ENCODE measurements at regions not wholly inside any gene's neighbourhood (a gene's known extent, or its start where the extent isn't known, plus 50 kb on each side); places are given as distances from the start of the nearest gene placed in this dataset.

- in situ Hi-C loops (cut with HindIII; ENCODE audit: extremely low pct_ligation_motif_present, low pct_unique_long_range_greater_than_20kb), result no loop called here
- Histone ChIP-seq H3K36me3 (replicated peaks in 1 of 2; ENCODE audit: control insufficient read depth in 1 of 2, insufficient read depth in 2 of 2, low read length in 2 of 2) (no peaks in the 10 kb centered on the region), H3K27me3 (ENCODE audit: control insufficient read depth in 1 of 2, insufficient read depth in 2 of 2, low read length in 2 of 2) (no peaks in the 10 kb centered on the region), H3K4me2 (ENCODE audit: low read depth, low read length) (no peak overlapping the region), H2AFZ (ENCODE audit: low read length) (no peak overlapping the region), H3K79me2 (ENCODE audit: insufficient read depth, low read length) (no peaks in the 10 kb centered on the region), H3K9ac (ENCODE audit: insufficient read depth, low read depth, low read length) (no peak overlapping the region), H4K20me1 (ENCODE audit: insufficient read depth, low read length) (no peaks in the 10 kb centered on the region), H3K27ac (ENCODE audit: extremely low read length, insufficient read depth, low read length) (no peak overlapping the region), H3K4me3 (replicated peaks in 1 of 3; ENCODE audit: insufficient read depth in 1 of 3, low read depth in 2 of 3, low read length in 3 of 3) (no peak overlapping the region), H3K9me3 (ENCODE audit: low read length) (no peaks in the 10 kb centered on the region), H3K4me1 (ENCODE audit: insufficient read depth, low read length) (no peaks in the 10 kb centered on the region)
- no TSS peak for BruUV-seq (replicated peaks)
- no peak for ATAC-seq
- POLR2A ChIA-PET, result no interaction called here
- intact Hi-C loops (cut with micrococcal nuclease; ENCODE audit: unreplicated experiment), result no loop called here
- TF ChIP-seq MAFK (conservative IDR thresholded peaks at IDR 0.05 in 1 of 2, IDR thresholded peaks at IDR 0.05 in 1 of 2; ENCODE audit: low read length in 2 of 2) (peak; percentile 95 to 98), SOX5 (CRISPR knock-in tag; IDR thresholded peaks at IDR 0.05; ENCODE audit: borderline replicate concordance) (no peak), MAFF (IDR thresholded peaks at IDR 0.05; ENCODE audit: low read depth, low read length) (peak; percentile 96), KLF15 (CRISPR knock-in tag; IDR thresholded peaks at IDR 0.05; ENCODE audit: borderline replicate concordance) (no peak)
- no peak for FAIRE-seq
- no peak for DNase-seq (ENCODE audit: low spot score)
- CTCF ChIA-PET (ENCODE audit: low intra/inter-chr PET ratio, low total read pairs), result no interaction called here
These were observed 847.4 kb upstream of the GCFC2 start for GRCh38 chr2:76558157-76558556.

- DNase-seq (ENCODE audit: low spot score) (no peak), FAIRE-seq (no peak), ATAC-seq (no peak)
- Histone ChIP-seq H3K9me3 (ENCODE audit: low read length) (no peaks in the 10 kb centered on the region), H3K27ac (ENCODE audit: extremely low read length, insufficient read depth, low read length) (no peak overlapping the region), H3K36me3 (replicated peaks in 1 of 2; ENCODE audit: control insufficient read depth in 1 of 2, insufficient read depth in 2 of 2, low read length in 2 of 2) (no peaks in the 10 kb centered on the region), H3K4me1 (ENCODE audit: insufficient read depth, low read length) (no peaks in the 10 kb centered on the region), H3K79me2 (ENCODE audit: insufficient read depth, low read length) (no peaks in the 10 kb centered on the region), H3K9ac (ENCODE audit: insufficient read depth, low read depth, low read length) (no peak overlapping the region), H3K27me3 (ENCODE audit: control insufficient read depth in 1 of 2, insufficient read depth in 2 of 2, low read length in 2 of 2) (no peaks in the 10 kb centered on the region), H3K4me2 (ENCODE audit: low read depth, low read length) (no peak overlapping the region), H2AFZ (ENCODE audit: low read length) (no peak overlapping the region), H3K4me3 (replicated peaks in 1 of 3; ENCODE audit: insufficient read depth in 1 of 3, low read depth in 2 of 3, low read length in 3 of 3) (no peak overlapping the region), H4K20me1 (ENCODE audit: insufficient read depth, low read length) (no peaks in the 10 kb centered on the region)
- 0% methylated on average over 2 of the region's 2 CpGs for WGBS (ENCODE audit: low lambda C conversion rate)
- CTCF ChIA-PET (ENCODE audit: low intra/inter-chr PET ratio, low total read pairs), result no interaction called here
- POLR2A ChIA-PET, result no interaction called here
- in situ Hi-C loops (cut with HindIII; ENCODE audit: extremely low pct_ligation_motif_present, low pct_unique_long_range_greater_than_20kb) (no loop called here), intact Hi-C loops (cut with micrococcal nuclease; ENCODE audit: unreplicated experiment) (no loop called here)
- no TSS peak for BruUV-seq (replicated peaks)
- TF ChIP-seq FOXK1 (CRISPR knock-in tag; IDR thresholded peaks at IDR 0.05; ENCODE audit: borderline replicate concordance, low read depth) (no peak), ZFP41 (CRISPR knock-in tag; IDR thresholded peaks at IDR 0.05; ENCODE audit: borderline replicate concordance) (no peak), PBX2 (CRISPR knock-in tag; IDR thresholded peaks at IDR 0.05) (no peak), THYN1 (CRISPR knock-in tag; IDR thresholded peaks at IDR 0.05; ENCODE audit: borderline replicate concordance, low read depth) (no peak), PAWR (CRISPR knock-in tag; IDR thresholded peaks at IDR 0.05; ENCODE audit: borderline replicate concordance) (no peak), TCF12 (IDR thresholded peaks at IDR 0.05) (no peak), TCF12 (CRISPR knock-in tag; IDR thresholded peaks at IDR 0.05) (no peak), CBX5 (CRISPR knock-in tag; IDR thresholded peaks at IDR 0.05; ENCODE audit: borderline replicate concordance) (no peak), ZSCAN31 (CRISPR knock-in tag; IDR thresholded peaks at IDR 0.05; ENCODE audit: low read depth) (no peak), MYNN (CRISPR knock-in tag; IDR thresholded peaks at IDR 0.05; ENCODE audit: low read depth) (no peak), DNMT3B (CRISPR knock-in tag; conservative IDR thresholded peaks at IDR 0.05) (no peak), GLI4 (CRISPR knock-in tag; IDR thresholded peaks at IDR 0.05; ENCODE audit: borderline replicate concordance) (no peak), ZNF784 (CRISPR knock-in tag; IDR thresholded peaks at IDR 0.05; ENCODE audit: borderline replicate concordance) (no peak), ZNF326 (CRISPR knock-in tag; IDR thresholded peaks at IDR 0.05; ENCODE audit: borderline replicate concordance) (no peak), RXRB (CRISPR knock-in tag; IDR thresholded peaks at IDR 0.05; ENCODE audit: borderline replicate concordance) (no peak), NAIF1 (CRISPR knock-in tag; IDR thresholded peaks at IDR 0.05; ENCODE audit: borderline replicate concordance) (no peak)
These were observed 845.3 kb upstream of the GCFC2 start for GRCh38 chr2:76556018-76556417.
